GM19238 (cell line): ENCODE measurements at regions not wholly inside any gene's neighbourhood (a gene's known extent, or its start where the extent isn't known, plus 50 kb on each side); places are given as distances from the start of the nearest gene placed in this dataset.
"Not testable (repeated sequence)": the region's sequence is repeated elsewhere in the genome, so short reads cannot be mapped to it uniquely, and the experiment has no call there.

Experiments
- DNase-seq: peaks from one replicate; pipeline ENCODE4 v3.0.0; 2011; ENCODE audit warnings: low spot score; ENCODE audit not compliant: insufficient read length

GRCh38 chr6:14977747-14978382 is 268.0 kb upstream of the JARID2 start:
- DNase-seq, result no peak

DNA sequence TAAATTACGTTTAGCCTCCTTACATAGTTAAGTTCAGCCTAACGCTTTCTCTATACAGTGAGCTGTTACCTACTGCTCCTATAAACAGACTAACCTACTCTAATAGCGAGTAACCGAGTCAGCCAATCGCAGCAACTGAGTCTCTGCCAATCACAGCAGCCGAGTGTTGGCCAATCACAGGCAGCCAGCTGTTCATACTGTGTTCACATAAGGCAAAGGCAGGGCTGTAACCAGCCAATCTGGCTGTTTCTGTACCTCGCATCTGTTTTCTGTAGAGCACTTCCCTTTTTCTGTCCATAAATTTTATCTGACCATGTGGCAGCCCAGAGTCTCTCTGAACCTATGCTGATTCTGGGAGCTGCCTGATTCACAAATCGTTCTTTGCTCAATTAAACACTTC is 263.9 kb upstream of the JARID2 start:
- DNase-seq, result no peak

DNA sequence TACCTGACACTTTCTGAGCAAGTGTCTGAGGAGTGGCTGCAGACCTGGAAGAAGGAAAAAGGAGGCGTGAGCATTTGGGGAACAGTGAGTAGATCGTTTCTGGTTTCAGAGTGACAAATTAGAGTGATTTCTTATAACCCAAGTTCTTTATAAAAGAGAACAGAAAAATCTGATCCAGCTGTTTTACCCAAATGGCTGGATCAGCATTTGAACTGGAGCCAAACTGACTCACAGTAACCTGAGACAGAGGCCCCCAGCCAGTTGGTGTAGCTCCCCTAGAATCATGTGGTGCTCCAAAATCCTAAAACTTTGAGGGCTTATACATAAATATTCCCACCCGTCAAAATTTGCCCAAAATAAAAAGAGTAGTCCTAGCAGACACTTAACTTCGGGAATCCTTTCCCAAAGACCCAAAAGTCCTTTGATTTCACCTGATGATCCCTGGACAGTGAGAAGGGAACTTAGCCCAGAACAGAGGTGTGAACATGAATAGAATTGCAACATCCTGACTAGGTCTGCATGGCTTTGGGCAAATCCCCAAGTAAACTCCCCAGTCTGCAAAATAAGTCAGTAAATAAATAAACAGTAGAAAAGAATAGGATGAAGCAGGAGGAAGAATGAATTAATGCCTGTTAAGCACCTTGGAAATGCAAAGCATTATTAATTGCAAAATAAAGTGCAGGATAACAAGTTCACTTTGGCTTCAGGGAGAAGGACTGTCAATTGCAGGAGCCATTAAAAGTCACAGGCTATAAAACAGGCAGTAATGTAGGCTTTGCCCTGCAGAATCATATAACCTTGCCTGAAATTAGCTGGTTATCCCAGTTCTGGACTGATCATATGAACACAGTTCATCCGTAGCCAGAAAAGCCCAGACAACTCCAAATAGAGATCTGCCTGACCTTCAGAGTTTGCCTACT is 262.0 kb upstream of the JARID2 start:
- no peak for DNase-seq

DNA sequence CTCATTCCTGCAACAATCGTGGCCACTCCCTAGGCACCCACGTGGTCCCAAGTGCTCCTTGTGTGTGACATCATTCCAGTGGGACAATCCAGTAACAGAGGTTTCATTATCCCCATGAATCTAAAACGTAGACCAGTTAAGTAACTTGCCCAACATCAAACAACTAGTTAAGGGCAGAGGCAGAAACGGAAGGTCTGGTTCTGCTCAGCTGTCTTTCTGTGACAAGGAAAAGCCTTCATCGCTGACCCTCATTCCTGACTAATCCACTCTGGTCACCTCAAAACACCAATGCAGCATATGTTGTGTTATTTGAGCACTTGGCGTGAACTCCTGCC is 261.4 kb upstream of the JARID2 start:
- no peak for DNase-seq

GRCh38 chr6:14985366-14985765 is 260.5 kb upstream of the JARID2 start:
- no peak for DNase-seq

DNA sequence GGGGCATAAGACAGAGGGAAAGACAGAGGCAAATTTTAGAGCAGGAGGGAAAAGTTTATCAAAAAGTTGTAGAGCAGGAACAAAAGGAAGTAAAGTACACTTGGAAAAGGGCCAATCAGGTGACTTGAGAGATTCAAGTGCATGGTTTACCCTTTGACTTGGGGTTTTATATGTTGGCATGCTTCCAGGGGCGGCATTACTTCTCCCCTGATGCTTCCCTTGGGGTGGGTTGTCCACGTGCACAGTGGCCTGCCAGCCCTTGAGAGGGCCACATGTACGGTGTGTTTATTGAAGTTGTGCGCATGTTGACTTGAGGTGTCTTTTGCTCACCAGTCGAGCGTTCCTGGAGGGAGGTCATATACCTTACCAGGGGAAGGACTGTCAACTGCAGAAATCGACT is 259.5 kb upstream of the JARID2 start:
- DNase-seq, result no peak

- no peak for DNase-seq
Observed at GRCh38 chr6:14987490-14987889, 258.4 kb upstream of the JARID2 start.

DNA sequence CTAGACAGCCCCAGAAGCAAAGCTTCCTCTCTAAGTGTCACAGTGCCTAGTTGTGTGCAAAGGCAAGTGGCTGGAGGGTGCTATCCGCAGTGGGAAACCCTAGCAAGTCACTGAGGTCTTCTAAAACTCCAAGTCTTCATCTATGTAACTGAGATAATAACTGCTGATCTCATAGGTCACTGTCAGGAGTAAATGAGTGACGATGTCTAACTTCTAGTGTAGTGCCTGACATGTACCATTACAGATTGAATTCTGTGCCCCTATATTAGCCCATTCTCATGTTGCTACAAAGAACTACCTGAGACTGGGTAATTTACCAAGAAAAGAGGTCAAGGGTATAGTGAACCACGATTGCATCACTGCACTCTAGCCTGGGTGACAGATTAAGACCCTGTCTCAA is 253.5 kb upstream of the JARID2 start:
- no peak for DNase-seq

DNA sequence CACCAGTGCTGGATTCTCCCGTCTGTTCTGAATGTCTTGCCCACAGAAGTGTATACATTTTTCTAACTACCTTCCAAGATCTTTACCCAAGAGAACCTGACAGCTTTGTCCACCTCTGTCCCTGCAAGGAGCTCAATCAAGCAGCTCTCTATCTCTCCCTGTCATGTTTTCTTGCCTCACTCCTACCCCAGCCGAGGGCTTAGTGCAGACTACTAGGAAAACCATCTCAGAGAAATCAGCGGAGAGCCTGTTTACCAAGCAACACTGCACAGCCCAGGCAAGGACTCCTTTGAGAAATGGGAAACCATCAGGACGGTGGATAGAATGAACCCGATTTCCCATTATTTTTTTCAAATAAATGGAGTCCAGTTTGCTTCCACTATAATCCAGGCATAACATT is 250.7 kb upstream of the JARID2 start:
- no peak for DNase-seq

GRCh38 chr6:14995966-14996602 is 249.8 kb upstream of the JARID2 start:
- DNase-seq, result no peak

- DNase-seq, result no peak
Observed at GRCh38 chr6:14996892-14997291, 249.0 kb upstream of the JARID2 start.

DNA sequence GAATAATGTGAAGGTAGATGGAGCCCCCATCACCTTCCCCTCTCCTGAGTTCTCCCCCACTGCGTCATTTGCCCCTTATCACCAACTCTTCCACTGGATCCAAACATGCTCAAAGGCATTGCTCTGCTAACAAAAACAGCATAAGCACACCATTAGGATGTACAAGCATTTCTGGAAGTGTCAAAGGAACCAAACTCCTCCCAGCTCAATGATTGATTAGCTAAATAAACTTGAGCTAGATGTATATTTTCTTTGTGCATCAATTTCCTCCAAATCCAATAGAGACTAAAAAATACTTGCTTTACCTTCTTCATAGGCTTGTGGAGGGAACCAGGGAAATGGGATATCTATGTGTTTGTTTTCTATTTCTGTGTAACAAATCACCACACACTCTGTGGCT is 248.4 kb upstream of the JARID2 start:
- DNase-seq, result no peak

GRCh38 chr6:14999106-14999505 is 246.8 kb upstream of the JARID2 start:
- no peak for DNase-seq

- DNase-seq, result no peak
Observed at GRCh38 chr6:15001326-15001910, 244.5 kb upstream of the JARID2 start.

DNA sequence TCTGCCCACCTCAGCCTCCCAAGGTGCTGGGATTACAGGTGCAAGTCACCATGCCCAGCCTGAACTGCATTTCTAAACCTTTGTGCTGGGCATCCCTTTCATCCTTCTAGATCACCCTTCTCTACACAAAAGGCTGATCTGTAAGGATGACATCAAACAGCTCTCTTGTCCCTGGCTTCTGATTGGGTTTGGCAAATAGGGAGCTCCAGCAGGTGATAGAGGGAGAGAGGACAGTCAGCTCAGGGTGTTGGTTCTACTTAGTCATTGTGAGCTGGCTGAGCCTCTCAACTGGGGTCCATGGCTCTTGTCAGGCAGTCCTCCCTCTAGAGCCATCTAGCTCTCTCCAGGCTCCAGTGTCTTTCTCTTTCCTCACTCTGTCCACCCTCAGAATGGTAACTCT is 237.6 kb upstream of the JARID2 start:
- no peak for DNase-seq

- DNase-seq, result no peak
Observed at GRCh38 chr6:15014958-15015357, 230.9 kb upstream of the JARID2 start.

GRCh38 chr6:15016813-15017212 is 229.1 kb upstream of the JARID2 start:
- DNase-seq, result no peak

DNA sequence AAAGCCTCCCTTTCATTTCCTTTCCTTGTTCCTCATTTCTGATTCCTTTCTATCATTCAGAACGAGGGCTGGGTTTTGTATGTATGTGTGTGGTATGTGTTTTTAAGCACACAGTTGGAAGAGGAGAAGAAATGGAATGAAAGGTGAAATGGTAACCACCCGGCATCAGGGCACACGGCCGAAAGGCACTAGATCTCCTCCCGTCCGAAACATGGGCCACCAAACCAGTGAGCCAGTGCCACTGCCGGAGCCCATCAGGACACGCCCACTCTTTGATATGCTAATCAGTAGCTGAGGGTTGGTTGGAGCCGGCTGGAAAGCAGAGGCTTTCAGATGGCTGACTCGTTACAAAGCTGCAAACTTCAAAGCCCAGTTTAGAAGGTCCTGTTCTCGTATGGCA is 228.6 kb upstream of the JARID2 start:
- no peak for DNase-seq

DNA sequence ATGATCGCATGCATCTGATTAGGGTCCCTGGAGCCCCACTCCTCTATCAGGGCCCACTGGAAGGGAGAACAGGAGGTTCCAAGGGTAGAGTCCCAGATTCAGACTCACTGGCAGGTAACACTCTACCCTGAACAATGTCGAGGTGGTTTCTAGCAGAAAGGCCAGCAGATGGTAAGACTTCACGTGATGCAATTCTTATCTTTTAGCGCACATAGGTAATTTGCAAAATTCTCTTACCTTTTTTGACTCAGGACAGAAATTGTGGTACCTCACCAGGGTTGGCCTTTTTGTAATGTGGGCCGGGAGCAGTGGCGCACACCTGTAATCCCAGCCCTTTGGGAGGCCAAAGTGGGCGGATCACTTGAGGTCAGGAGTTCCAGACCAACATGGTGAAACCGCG is 228.1 kb upstream of the JARID2 start:
- no peak for DNase-seq

DNA sequence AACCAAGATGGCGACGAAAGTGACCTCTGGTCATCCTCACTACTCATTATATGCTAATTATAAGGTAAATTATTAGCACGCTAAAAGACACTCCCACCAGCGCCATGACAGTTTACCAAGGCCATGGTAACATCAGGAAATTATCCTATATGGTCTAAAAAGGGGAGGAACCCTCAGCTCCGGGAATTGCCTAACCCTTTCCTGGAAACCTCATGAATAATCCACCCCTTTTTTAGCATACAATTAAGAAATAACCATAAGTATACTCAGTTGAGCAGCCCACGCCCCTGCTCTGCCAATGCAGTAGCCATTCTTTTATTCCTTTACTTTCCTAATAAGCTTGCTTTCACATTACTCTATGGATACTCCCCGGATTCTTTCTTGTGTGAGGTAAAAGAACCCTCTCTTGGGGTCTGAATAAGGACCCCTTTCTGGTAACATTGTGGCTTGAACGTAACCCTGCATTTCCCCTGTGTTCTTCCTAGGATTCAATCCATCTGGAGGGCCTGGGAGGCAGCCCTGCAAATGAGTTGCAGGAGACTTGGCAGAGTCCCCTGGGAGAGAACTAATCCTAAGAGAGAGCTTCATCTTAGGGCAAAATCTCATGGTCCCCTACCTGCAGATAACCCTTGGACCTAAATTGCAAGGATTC is 225.6 kb upstream of the JARID2 start:
- no peak for DNase-seq

DNA sequence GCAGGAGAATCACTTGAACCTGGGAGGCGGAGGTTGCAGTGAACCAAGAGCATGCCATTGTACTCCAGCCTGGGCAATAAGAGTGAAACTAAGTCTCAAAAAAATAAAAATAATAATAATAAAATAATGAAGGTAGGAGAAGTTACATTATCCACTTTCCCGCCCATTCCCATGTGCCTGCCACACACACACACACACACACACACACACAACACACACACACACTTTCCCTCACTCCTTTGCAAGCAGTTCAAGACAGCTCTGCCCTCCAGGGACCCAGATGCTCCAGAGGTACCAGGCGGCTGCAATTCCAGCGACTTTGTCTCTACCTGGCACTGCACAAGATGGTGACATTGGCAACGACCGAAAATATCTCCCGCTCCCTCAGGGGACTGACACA is 224.8 kb upstream of the JARID2 start:
- no peak for DNase-seq

DNA sequence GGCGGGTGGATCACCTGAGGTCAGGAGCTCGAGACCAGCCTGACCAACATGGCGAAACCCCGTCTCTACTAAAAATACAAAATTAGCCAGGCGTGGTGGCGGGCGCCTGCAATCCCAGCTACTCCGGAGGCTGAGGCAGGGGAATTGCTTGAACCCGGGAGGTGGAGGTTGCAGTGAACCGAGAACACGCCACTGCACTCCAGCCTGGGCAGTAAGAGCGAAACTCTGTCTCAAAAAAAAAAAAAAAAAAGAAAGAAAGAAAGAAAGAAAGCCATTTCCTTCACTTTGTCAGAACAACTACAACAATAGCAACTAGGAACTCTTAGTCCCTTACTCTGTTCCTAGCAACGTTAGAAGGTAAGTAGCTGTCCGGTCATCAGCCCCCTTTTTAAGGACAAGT is 222.9 kb upstream of the JARID2 start:
- DNase-seq, result not testable (repeated sequence)
